Hepatocyte (in vitro differentiated cells): ENCODE measurements at regions not wholly inside any gene's neighbourhood (a gene's known extent, or its start where the extent isn't known, plus 50 kb on each side); places are given as distances from the start of the nearest gene placed in this dataset.

Experiments
- EZH2 ChIP-seq: fragments of 200-600 bp; sonication (generic); IDR thresholded peaks from 2 replicates; pipeline ENCODE4 v1.6.1; 2016; ENCODE audit warnings: antibody characterized with exemption, mild to moderate bottlenecking, borderline replicate concordance
- EZH2phosphoT487 ChIP-seq: fragments of 200-600 bp; sonication (generic); IDR thresholded peaks from one replicate; pipeline ENCODE4 v1.6.1; 2018; ENCODE audit warnings: antibody characterized with exemption, mild to moderate bottlenecking, low read depth, moderate library complexity; ENCODE audit not compliant: unreplicated experiment, severe bottlenecking
- TF ChIP-seq, protein P1 (sequence below): fragments of 200-600 bp; sonication (generic); IDR thresholded peaks from 2 replicates; pipeline ENCODE4 v1.5.1; 2016; ENCODE audit warnings: antibody characterized with exemption, mild to moderate bottlenecking; ENCODE audit not compliant: poor library complexity

DNA sequence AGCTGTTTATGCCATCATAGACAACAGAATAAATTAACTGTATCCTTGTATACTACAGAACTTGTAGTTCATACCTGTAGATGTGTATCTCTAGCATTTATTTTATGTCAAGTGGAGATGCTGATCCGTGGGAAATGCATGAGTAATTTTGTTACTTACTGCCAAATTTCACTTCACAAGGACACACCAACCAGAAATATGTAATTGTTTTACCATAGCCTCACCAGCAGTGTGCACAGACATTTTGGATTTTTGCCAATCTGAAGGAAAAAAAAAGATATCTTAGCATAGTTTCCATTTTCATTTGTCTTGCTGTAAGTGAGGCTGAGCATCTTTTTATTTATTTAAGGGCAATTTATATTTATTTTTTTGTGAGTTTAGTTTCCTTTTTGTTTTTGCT lies 265.1 kb upstream of the OSR1 start:
- TF ChIP-seq, protein P1, sequence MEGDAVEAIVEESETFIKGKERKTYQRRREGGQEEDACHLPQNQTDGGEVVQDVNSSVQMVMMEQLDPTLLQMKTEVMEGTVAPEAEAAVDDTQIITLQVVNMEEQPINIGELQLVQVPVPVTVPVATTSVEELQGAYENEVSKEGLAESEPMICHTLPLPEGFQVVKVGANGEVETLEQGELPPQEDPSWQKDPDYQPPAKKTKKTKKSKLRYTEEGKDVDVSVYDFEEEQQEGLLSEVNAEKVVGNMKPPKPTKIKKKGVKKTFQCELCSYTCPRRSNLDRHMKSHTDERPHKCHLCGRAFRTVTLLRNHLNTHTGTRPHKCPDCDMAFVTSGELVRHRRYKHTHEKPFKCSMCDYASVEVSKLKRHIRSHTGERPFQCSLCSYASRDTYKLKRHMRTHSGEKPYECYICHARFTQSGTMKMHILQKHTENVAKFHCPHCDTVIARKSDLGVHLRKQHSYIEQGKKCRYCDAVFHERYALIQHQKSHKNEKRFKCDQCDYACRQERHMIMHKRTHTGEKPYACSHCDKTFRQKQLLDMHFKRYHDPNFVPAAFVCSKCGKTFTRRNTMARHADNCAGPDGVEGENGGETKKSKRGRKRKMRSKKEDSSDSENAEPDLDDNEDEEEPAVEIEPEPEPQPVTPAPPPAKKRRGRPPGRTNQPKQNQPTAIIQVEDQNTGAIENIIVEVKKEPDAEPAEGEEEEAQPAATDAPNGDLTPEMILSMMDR, result no peak
- TF ChIP-seq EZH2 (no peak), EZH2phosphoT487 (no peak)
